ENCODE measurements at regions not wholly inside any gene's neighbourhood (a gene's known extent, or its start where the extent isn't known, plus 50 kb on each side); places are given as distances from the start of the nearest gene placed in this dataset.
A peak's percentile ranks its signal among the peaks of the same experiment; 100 is the strongest.

DNA sequence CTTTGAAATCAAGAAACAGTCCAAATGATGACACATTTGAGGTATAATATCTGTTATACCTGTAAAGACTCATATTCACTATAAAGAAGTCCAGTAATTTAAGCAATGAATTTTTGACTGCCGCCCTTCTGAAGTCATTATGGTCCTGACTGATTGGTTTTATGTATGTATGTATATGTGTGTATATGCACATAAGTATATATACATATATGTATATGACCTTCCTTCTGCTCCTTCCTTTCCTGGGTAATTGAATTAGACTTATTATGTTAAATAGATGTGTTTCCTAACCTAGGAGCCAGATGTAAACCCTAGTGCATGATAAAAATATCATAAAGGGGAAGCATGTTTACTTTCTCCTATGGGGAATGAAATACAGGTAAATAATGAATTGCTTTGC, 343.1 kb upstream of the BRINP1 start:
- Mint-ChIP-seq H3K9me3 (no peaks in the 10 kb centered on the region), H3K36me3 (ENCODE audit: low read depth) (no peaks in the 10 kb centered on the region), H3K4me3 (no peak overlapping the region), H3K27me3 (ENCODE audit: low read depth, poor library complexity) (peaks cover 5% of the 10 kb centered on the region), H3K27ac (no peak overlapping the region), H3K4me1 (no peaks in the 10 kb centered on the region)
- TF ChIP-seq, protein P1, sequence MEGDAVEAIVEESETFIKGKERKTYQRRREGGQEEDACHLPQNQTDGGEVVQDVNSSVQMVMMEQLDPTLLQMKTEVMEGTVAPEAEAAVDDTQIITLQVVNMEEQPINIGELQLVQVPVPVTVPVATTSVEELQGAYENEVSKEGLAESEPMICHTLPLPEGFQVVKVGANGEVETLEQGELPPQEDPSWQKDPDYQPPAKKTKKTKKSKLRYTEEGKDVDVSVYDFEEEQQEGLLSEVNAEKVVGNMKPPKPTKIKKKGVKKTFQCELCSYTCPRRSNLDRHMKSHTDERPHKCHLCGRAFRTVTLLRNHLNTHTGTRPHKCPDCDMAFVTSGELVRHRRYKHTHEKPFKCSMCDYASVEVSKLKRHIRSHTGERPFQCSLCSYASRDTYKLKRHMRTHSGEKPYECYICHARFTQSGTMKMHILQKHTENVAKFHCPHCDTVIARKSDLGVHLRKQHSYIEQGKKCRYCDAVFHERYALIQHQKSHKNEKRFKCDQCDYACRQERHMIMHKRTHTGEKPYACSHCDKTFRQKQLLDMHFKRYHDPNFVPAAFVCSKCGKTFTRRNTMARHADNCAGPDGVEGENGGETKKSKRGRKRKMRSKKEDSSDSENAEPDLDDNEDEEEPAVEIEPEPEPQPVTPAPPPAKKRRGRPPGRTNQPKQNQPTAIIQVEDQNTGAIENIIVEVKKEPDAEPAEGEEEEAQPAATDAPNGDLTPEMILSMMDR (IDR thresholded peaks at IDR 0.05): no peak
- no peak for DNase-seq

DNA sequence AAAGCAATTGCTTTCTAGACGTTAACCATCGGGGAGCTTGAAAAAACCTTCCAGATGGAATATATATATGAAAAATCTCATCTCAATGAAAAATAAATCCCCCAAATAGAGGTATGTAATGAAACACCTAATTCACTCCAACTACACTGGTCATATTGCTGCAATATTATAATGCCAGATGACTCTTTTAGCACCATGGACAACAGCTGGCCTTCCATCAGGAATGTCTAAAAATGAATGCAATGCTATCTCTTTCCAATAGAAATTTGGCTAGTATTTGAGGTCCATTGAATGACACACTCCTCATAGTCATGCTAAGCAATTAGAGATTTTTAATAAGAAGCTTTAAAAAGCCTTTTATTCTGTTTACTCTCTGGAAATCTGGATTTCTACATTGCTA, 340.2 kb upstream of the BRINP1 start:
- Mint-ChIP-seq H3K36me3 (ENCODE audit: low read depth) (no peaks in the 10 kb centered on the region), H3K9me3 (no peaks in the 10 kb centered on the region), H3K4me1 (no peaks in the 10 kb centered on the region), H3K4me3 (no peak overlapping the region), H3K27ac (no peak overlapping the region), H3K27me3 (ENCODE audit: low read depth, poor library complexity) (peaks cover 14% of the 10 kb centered on the region)
- TF ChIP-seq, protein P1 (IDR thresholded peaks at IDR 0.05): no peak
- no peak for DNase-seq

DNA sequence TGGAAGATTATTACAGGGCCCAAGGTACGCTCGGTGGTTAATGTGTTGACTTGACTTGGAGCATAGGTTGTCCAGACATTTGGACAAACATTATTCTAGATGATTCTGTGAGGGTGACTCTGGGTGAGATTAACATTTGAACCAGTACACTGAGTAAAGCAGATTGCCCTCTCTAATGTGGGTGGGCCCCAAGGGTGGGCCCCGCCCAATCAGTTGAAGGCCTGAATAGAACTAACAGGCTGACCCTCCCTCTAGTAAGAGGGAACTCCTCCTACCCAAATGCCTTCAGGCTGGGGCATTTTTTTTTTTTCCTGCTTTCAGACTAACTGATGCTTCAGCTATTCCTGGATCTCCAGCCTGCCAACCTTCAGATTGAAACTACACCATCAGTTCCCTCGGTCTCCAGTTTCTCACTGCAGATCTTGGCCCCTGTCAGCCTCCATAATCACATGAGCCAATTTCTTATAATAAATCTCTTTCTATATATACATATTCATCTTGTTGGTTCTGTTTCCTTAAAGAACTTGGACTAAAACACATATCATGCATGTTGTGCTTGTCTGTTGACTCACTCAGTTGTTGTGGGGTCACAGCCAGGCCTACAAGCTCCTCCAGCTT, 338.1 kb upstream of the BRINP1 start:
- no peak overlapping the region for H3K4me3 Mint-ChIP-seq
- H3K36me3 Mint-ChIP-seq (ENCODE audit: low read depth): no peaks in the 10 kb centered on the region
- DNase-seq: no peak
- no peaks in the 10 kb centered on the region for H3K9me3 Mint-ChIP-seq
- H3K27me3 Mint-ChIP-seq (ENCODE audit: low read depth, poor library complexity): peaks cover 28% of the 10 kb centered on the region
- TF ChIP-seq, protein P1 (IDR thresholded peaks at IDR 0.05): no peak
- no peaks in the 10 kb centered on the region for H3K4me1 Mint-ChIP-seq
- H3K27ac Mint-ChIP-seq: no peak overlapping the region

DNA sequence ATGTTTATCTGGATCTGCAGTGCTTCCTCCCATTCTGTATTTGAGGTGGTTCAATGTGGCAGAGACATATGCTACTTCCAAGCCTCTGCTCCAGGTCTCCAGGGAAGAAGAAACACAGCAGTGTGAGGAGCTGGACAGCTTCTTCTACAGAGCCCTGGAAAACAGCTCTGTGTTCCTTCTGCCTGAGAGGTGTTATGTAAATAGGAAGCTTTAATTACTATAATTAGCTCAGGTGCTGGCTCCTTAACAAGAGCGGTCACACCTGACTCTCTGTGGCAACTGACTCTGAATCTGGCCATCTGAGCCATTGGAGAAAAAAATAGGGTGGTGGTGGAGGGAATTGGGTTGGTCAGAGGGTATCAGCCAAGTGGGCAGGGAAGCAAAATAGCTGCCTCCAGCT, 332.4 kb upstream of the BRINP1 start:
- H3K27me3 Mint-ChIP-seq (ENCODE audit: low read depth, poor library complexity): peaks cover 35% of the 10 kb centered on the region
- peaks cover 17% of the 10 kb centered on the region for H3K4me1 Mint-ChIP-seq
- H3K27ac Mint-ChIP-seq: no peak overlapping the region
- TF ChIP-seq, protein P1 (IDR thresholded peaks at IDR 0.05): no peak
- no peak overlapping the region for H3K4me3 Mint-ChIP-seq
- no peaks in the 10 kb centered on the region for H3K36me3 Mint-ChIP-seq (ENCODE audit: low read depth)
- H3K9me3 Mint-ChIP-seq: no peaks in the 10 kb centered on the region
- DNase-seq: no peak

DNA sequence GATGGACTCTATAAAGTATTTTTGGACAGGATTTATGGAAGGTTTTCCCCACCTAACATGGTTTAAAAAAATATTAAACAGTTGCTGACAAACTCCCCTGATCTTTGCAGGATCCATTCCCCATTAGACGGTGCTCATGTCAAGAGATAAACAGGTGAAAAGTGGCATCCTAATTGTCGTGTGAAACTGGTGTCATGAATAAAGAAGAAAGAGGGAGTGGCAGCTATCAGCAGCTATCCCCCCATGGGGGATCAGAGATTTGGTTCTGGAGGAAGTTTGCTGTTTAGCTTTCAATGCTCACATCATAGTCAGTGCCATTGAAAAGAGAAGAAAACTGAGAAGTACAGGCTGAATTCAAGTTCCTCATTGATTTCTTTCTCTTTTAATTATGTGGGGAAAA, 329.3 kb upstream of the BRINP1 start:
- peaks cover 26% of the 10 kb centered on the region for H3K27me3 Mint-ChIP-seq (ENCODE audit: low read depth, poor library complexity)
- peaks cover 17% of the 10 kb centered on the region for H3K4me1 Mint-ChIP-seq
- TF ChIP-seq, protein P1 (IDR thresholded peaks at IDR 0.05): no peak
- no peak overlapping the region for H3K4me3 Mint-ChIP-seq
- no peak overlapping the region for H3K27ac Mint-ChIP-seq
- no peaks in the 10 kb centered on the region for H3K9me3 Mint-ChIP-seq
- H3K36me3 Mint-ChIP-seq (ENCODE audit: low read depth): no peaks in the 10 kb centered on the region
- no peak for DNase-seq

DNA sequence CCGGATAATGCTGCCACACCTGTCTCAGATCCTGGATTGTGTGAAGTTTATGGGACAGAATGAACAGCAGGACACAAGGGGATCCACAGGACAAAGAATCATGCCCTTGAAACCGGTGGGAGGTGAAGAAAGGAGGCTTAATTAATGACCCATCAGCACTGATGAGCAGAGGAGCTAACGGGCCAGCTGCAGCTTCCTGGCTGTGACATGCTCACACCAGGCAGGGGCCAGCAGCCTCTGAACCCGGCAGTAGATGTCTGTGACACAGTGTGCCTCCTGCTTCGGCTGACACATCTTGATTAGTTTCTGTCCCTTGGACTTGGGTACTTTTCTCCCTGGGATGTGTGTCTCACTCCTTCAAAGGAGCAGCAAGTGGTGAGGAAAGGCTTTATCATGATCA, 328.8 kb upstream of the BRINP1 start:
- Mint-ChIP-seq H3K4me3 (no peak overlapping the region), H3K27ac (no peak overlapping the region), H3K27me3 (ENCODE audit: low read depth, poor library complexity) (peaks cover 24% of the 10 kb centered on the region), H3K9me3 (no peaks in the 10 kb centered on the region), H3K36me3 (ENCODE audit: low read depth) (no peaks in the 10 kb centered on the region), H3K4me1 (peaks cover 17% of the 10 kb centered on the region)
- TF ChIP-seq, protein P1 (IDR thresholded peaks at IDR 0.05): no peak
- peak; percentile 11 for DNase-seq

All from nephron progenitor cell (in vitro differentiated cells).